OCI-M1 (cell line): ENCODE measurements at regions not wholly inside any gene's neighbourhood (a gene's known extent, or its start where the extent isn't known, plus 50 kb on each side); places are given as distances from the start of the nearest gene placed in this dataset.

Experiments used
- DNase-seq: peaks from one replicate; lab custom pipeline; 2025; lab: John Stamatoyannopoulos, UW

DNA sequence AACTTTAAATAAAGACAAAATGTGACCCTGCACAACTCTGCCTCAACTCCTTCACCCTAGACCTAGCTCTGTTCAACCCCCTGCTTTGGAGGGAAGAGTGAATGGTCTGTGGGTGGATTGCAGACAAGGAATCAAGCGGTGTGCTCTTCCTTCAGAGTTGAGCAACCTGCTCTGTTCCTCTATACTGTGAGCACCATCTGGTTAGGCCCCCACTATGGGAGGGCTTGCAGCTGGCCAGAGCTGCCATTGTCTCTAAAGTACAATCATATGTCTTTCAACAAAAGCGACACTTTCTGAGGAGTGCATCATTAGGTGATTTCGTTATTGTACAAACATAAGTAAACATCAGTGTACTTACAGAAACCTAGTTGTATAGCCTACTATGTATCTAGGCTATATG is 406.1 kb upstream of the MARCKS start:
- DNase-seq = no peak

DNA sequence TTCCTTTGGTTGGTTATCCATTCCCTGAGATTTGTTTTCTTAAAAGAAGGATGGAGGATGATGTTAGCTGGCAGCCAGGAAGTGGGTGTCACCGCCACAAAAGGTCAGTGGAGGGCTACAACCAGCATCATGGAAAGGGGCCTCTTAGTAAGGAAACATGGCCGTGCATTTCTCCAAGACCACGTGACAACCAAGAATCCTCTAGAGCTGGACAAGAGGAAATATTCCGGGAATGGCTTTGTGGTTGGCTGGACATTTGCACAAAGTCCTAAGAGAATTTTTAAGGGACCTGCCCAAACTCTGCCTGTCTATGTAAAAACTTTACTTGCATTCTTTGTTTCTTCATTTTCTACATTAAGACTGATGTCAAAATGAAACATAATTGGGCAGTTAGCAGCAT is 399.9 kb upstream of the MARCKS start:
- no peak for DNase-seq

DNA sequence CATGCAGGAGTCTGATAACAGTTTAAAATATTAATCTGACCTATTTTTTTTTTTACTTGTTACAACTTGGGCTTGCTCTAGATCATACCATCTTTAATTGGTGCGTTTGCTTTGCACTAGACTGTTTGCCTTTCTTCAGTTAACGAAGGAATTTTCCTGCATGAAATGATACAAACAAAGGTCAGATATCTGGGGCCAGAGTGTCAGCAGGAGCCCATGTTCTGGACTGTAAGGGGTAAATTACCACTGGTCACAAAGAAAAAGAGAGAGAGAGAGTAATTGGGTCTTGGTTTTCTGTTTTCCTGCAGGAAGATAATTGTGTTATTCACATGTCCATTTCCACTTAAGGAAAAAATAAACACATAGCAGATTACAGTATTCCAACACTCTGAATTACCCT is 399.4 kb upstream of the MARCKS start:
- peak; percentile 30 for DNase-seq

DNA sequence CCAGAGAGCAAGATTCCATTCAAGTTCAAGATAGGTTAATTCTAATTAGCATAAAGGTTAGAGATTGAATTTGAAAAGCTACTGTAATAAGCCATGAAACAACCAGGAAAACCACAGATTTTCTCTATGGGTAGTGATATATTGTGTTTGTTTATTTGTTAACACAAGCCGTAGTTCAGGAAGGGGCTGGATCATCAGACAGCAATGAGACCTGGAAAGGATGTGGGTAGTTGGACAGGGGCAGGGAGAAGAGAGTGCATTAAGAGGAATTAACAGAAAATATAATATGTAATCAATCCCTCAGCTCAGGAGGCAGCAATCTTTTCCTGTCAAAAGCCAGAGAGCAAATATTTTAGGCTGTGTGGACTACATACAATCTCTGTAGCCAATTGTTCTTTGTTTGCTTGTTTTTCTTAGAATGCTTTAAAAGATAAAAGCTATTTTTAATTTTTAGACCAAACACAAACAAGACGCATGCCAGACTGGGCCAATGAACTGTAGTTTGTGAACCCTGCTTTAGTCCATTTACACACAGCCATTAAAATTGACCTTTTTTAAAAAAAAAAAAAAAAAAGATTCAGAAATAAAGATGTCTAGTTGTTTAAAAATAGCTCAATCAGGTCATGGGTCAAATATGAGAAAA is 398.7 kb upstream of the MARCKS start:
- DNase-seq = no peak

DNA sequence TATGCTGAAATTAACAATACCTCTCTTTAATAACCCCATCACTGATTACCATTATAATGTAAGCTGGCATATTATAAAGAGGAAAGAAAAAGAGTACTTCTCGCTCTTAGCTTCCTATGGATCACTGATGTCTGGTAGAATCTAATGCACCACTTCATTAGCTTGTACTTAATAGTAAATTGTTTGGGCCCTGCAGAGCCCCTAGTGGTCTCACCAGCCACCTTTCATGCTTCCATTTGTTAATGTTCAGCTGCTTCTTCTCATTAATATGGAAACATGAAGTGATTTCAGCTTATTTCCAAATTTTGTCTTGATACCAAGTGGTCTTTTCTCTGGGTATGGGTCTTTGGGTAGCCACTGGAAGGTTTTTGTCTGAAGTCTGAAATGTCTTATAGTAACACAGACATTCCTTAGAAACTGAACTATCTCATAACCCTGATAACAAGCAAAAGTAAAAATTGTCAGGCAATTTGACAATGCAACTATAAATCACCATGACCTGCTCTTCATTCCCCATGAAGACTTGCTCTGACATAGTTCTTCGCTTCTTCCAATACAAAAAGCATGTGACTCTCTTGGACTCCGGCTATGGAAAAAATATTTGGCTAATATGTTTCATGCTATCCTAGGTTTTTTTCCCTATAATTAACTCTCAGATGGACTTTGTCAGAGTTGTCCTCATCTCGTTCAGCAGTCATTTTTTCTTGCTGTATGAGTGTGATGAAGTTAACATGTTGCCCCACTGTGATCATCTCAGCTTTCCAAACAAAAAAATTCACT is 395.8 kb upstream of the MARCKS start:
- no peak for DNase-seq

DNA sequence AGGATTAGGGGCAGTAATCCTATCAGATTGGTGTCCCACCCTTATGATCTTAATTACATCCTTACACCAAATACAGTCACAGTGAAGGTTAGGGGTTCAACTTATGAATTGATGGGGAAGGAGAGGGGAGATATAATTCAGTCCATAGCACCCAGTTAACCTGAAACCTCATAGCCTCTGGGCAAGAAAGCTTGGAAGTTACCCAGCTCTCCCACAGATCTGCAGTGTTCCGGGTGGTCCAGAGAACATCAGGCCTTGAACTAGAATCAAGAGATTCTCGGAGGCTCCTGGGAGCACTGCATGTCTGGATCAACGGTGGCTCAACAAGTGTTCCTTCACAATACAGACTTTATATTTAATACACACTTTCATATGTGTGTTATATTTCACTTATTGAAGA is 392.6 kb upstream of the MARCKS start:
- no peak for DNase-seq

DNA sequence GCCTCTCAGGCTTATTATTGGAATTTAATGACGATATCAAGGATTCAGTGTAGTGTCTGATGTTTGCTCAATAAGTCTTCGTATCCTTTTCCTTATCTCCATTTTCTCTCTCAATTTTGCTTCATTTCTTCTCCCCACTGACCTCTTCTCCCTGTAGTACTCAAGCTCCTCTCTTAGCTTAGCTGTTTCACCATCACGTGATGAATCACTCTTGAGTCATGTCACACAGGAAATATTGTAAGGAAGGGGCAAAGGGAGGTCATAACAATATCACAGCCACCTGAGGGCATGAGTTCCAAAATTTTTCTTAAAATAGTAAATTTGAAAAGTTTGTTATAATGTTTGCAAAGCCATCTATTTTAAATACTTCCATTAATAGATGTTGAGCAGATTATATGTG is 392.2 kb upstream of the MARCKS start:
- peak; percentile 22 for DNase-seq

DNA sequence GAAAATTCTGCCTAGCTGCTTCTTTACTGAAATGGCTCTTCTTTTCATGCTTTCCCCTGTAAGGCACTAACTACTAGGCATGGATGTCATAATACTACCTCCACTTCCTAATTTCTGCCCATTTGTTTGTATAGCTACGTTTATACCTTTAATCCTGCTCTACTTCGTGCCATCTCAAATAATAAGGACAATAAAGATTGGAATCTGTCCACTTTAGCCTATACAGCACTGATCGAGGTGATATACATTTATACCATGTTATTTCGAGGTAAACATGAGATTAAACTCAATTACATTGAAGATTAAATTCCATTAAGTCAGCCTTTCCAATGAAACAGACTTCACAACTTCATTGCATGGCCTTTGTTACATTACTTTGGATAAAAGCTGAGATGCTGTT is 390.6 kb upstream of the MARCKS start:
- no peak for DNase-seq

DNA sequence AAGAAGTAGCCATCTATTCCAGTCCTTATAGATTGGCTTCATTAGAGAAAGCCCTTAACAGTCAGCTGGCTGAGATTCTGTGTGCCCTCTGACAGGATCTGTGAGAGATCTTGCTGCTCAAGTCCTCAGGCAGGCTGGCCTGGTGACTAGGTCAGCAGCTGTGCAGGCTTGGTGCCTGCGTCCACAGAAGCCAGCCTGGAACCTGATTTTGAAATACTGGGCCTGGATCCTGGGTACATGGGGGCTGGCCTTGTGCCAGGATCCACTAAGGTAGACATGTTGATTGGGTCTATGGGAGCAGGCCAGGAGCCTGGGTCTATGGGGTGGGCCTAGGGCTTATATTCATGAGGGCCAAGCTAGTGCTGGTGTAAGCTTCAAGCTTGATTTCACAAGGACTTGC is 381.8 kb upstream of the MARCKS start:
- DNase-seq = no peak

DNA sequence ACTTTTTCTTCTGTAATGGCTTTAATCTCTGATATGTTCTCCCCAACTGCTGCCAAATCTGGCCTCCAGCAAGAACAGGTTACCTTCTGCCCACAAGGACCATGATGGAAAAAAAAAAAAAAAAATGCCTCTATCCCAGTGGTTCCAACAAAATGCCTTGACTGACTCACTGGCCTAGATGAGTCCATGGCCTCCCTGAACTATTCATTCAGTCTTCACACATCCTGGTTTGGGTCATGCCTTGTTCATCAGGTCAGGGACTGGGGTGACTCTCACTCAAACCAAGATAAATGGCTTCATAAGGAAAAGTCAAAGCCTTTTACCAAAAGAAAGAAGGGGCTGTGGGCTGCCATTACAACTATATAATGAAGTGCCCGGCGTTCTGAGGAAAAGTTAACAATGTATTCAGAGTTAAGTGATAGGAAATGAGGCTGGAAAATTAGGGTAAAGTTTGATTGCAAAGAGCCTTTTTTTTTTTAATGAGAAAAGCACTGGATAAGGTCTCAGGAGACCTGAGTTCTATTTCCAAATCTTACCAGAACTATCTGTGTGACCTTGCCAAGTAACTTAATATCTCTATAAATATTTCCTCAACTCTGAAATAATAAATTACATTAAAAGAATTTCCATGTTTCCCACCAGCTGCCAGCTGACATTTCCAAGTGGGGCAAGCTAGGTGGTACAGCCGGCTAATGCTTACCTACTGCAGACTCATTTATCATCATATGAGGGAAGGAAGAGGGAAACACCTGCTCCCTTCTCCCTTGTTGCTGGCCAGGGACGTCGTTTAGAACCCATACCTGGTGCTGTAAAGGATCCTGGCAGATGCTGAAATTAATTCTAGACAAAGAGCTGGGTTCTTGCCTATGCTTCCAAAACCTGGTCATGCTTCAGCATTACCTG is 380.0 kb upstream of the MARCKS start:
- no peak for DNase-seq

DNA sequence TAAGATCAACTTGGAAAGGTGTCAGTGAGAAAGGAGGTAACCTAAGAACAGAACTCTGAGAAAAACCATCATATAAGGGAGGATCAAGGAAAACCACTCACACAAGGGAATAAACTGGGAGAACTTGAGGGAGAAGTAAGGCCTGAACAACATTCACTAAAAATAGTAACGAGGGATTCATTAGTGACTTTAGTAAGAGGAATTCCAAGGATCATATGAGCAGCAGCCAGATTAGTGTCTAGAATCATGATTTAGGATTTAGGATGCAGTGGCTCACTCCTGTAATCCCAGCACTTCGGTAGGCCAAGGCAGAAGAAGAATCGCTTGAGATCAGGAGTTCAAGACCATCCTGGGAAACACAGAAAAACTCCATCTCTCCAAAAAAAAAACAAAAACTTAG is 376.5 kb upstream of the MARCKS start:
- no peak for DNase-seq

DNA sequence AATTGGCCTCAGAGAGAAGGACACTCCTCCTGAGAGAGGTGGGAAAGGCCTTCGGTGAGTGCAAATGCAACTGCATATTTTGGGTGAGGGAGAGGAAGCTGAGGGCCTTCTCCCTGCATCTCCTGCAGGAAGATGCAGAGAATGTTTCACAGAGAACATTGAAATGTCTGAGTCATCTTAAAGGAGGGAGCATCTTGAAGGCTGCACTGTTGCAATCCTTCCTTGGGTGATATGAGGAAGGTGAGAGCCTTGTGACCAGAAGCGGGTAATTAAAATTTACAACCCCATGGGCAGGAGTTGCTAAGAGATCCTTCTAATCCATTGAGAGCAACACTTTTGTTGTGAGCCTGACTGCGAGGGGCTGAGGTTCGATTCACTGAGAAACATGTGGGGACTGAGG is 375.7 kb upstream of the MARCKS start:
- no peak for DNase-seq

DNA sequence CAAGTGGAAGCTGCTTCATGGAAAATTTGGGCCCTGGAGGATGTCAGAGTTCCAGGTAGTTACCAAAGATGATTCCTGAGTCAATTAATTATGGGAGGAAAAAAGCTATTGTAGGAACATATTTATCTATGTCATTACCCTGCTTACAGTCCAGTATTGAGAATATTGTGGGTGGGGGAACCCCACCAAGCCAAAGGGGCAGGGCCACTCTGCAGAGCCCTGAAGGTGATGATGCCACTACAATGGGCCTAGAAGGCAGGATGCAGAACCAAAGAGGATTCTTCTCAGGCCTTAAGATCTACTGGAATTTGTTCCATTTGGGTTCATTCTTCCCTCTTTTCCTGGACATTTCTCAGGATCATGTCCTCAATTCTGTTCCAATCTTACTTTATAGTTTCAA is 375.2 kb upstream of the MARCKS start:
- DNase-seq = no peak

DNA sequence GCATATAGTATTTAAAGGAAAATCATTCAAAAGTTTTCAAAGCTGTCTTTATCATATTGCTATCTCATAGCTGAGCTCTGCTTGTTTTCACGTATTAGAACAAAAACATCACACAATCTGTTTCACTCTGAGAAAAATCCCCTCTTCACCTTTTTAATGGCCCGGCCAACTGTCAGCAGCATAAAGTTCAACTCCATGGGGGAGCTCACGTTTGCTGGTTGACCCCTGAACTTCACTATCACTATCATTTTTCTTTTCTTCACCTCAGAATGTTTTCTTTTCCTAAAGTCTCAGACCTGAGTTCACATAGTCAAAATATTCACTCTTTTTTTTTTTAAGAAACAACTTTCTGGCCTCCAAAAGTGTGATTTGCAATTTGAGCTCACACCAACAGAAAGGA is 374.4 kb upstream of the MARCKS start:
- no peak for DNase-seq

DNA sequence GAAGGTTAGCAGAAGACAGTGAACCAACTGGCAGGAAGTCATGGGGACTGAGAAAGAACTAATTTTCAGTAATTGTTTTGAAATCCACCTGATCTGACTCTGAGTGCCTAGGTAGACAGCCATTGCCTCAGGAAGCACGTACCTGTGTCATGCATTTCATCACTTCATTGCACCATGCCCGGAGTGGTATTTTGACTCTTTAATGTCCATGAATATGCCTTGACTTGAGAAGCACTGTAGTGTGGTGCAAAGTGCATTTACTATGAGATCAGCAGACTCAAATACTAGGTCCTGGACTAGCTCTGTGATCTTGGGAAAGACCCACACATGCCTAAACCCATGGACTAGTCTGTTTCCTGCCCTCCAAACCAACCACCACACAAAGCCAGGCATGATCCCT is 370.9 kb upstream of the MARCKS start:
- DNase-seq = no peak

DNA sequence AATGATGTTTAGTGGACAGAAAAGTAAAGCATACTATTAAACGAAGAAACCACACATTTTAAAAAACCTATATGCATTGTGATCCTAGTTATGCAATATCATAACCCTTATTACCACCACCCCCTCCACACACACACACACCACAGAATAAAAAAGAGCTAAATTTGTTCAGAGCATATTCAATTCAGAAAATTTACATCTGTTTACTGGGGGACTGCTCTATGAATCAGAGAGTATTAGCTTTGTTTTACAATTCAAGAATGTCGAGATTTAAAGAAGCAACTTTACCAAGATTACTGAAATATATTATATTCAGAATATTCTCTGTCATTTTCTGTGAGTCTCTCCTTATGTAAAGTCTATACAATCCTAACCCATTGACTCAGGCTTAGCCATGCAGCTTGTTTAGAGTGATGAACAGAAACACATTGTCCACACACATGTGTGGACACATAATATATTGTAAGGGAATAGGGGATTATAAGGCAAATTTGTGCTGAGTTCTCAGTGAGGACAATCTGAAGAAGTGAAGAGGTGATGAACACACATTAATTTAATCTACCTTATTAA is 369.6 kb upstream of the MARCKS start:
- DNase-seq = no peak

DNA sequence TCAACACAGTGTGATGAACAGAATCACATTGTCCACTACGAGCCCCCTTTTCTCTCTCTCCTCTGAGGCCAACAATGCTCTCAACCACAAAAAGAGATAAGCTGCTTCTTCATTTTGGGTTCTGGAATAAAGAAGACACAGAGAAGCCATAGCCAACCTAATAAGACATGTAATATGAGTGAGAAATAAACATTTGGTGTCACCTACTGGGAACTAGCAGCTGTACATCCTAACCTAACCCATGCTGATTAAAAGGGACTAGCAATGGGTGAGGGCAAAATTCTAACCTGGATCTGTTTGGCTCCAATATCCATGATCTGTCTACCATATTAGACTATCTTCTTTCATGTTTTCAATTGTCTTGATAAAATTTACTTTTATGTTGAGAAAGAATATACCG is 369.1 kb upstream of the MARCKS start:
- peak; percentile 75 for DNase-seq

DNA sequence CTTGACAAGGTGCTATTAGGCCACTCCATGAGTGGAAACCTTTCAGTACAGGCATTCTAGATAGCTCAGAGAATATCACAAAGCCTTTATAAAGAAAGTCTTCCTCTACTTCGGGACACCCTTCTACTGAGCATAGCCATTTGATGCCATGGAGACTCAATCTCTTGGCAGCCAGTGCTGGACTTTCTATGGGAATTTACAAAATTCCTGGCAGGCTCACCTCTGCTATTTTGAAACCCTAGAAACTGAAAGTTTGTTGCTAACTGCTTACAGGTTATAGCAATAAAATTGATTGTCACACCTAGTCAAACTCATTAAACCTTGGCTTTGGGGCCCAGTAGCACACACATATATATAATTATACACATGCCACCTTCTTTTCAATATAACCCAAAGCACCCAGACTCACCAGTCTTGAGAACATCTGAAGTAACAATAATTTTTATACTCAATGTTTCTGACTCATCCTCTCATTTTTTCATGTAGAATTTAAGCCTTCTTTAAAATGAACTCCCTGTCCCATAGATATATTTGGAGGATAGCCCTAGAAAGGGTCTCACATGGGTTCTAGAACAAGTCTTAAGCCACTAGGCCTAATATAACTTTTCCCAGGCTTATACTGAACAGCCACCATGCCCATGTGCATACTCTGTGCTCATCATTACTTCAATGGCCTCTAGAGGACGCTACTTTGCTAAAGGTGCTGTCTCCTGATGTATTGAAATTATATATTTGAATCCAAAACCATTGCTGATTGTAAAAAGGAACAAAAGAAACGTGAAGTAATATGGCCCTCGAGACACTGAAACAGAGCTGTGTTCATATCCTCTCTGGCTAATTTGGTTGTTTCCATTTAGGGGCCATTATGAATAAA is 368.1 kb upstream of the MARCKS start:
- DNase-seq = peak; percentile 25

DNA sequence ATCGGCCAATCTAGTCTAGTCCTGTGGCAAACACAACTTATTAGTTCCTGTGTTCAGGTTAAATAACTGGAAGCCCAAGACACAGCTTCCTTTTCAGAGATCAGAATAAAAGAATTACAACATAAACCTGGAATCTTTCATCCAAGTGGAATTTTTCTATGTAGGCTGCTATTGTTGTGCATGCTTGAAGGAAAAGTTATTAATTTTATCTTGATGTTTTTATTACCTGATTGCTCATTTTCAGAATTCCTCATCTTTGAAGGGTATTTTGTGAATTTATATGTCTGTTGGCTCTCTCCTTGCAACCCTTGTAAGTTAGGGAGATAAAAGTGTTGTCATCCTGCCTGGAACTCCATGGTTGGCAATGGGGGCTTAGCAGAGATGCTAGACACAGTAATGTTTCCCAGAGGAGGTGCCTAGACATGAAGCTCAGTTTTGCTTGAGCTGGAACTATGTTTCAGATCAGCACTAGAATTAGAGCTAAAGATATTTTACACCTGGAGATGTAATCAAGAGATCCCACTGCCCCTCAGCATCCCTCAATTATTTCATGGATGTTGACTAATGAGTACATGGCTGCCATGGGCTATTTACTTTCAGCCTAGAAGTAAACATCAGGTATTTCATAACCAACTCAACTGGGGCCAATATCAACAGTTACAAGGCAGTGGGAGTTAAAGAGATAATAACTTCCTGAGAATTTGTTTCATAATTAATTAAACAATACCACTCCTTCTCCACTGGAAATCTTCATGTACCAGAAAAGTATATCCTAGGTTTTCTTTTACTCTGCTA is 367.0 kb upstream of the MARCKS start:
- no peak for DNase-seq

DNA sequence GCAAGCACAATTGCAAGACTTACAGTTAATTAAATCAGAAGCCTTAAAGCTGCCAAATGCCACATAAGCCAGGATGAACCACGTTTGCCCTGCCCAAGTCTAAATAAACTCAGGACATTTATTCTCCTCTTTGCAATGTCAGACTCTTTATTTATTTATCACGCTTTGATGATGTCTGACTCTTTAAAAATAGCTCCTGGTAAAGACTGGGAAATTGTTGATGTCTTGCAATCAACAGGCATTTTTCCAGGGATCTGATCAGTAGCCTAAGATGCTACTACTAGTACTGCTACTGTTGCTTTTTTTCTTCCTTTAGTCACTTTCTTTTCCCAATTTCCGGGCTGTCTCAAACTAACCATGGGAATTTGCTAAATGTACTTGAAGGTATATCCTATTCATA is 365.8 kb upstream of the MARCKS start:
- DNase-seq = no peak

DNA sequence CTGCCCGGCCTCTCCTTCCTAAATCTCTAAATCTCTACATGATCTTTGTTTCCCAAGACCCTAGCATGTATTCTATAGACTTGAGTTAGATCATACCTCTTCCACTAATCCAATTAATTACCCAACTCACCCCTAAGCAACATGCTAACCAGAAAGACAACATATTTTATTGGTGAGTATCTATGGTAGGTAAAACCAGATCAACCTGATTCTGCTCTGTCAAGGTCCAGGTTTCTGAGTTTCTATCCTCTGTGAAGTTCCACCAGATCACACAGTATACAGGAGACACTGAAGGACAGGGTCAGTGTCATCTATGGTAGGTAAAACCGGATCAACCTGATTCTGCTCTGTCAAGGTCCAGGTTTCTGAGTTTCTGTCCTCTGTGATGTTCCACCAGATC is 363.2 kb upstream of the MARCKS start:
- DNase-seq = no peak
